Amygdala (tissue), 56 donors: ENCODE measurements at regions not wholly inside any gene's neighbourhood (a gene's known extent, or its start where the extent isn't known, plus 50 kb on each side); places are given as distances from the start of the nearest gene placed in this dataset.

Experiments
- DNase-seq, 56 donors: peaks; one replicate each; lab custom pipeline; 2025; lab: John Stamatoyannopoulos, UW

DNA sequence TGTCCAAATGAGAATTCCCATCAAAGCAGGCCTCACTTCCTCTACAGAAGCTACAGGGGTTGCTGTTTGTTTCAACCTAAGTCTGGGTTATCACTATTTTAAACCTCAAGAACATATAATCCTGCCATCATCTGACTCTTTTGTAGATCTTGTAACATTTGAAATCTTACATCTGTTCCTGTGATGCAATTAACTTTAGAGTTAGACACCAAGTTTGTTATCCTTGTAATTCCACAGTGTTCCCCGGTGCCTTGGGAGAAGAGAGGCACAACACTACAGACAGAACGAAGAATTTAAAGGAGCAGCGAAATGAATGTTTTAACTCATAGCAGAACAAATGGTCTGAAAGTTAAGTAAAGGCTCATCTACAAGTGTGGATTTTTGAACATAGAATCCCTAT lies 116.1 kb downstream of the UCHL5 start:
- DNase-seq: no peak

DNA sequence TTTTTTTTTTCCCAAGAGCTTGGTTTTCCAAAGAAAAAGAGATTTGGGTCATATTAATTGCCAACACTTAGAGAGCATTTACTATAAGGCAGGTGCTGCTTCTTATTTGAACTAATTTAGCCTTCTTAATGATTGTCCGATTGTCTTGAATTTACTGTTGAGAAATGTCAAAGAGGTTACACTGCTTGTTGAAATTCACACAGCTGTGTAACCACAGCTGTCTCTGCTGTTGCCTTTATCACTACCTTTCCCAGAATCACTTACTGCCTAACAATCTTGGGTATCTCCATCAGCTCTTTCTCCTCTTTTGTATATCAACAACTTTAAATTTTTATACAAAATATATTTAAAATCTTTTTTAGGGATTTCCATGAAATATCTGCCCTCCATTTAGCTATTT lies 115.6 kb downstream of the UCHL5 start:
- DNase-seq: no peak

DNA sequence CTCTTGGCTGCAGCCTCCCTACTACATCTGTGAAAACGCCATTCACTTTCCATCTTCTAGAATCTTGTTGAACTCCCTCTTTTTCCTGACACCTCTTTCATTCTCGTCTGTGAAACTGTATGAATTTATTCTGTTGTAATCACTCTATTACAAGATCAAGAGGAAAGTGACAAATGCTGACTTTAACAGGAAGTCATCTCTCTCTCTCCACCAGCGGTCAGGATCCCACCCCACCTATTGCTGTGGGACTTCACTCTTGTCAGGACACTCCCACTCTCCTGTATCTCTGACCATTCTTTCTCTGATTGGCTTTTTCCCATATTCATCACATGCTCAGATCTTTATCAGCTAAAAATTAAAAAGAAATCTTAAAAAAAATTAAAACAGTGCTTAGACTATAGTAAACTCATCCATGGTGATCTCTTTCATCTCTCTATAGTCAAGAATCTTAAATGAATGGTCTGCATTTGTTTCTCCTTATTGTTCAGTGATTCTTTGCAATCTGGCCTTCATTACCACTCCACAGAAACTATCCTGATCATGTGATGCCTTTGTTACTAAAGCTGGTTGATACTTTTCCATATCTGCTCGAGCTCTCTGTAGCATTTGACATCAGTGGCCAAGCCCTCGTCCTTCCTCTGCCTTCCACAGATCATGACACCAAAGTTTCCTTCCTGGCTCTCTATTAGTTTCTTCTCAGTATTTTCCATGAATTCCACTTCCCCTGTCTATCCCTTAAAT lies 113.6 kb downstream of the UCHL5 start:
- DNase-seq: no peak

DNA sequence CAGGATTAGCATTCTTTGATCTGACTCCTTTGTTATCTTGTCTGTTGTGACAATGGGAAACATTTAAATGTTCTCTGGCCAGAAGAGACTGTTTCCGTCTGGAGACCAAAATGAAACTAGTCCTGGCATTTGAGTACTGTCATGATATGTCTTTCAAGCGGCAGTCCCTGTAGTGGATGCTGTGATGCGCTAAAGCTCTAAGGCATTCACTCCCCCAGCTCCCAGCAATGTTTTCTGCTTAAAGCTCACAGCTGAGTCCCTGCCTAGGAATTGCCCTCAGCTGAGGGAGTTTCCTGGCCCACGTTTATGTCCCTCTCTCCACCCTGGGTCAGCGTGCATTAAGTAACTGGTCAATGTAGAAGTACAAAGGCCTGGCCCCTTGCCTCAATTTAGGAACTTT lies 109.4 kb downstream of the UCHL5 start:
- no peak for DNase-seq

DNA sequence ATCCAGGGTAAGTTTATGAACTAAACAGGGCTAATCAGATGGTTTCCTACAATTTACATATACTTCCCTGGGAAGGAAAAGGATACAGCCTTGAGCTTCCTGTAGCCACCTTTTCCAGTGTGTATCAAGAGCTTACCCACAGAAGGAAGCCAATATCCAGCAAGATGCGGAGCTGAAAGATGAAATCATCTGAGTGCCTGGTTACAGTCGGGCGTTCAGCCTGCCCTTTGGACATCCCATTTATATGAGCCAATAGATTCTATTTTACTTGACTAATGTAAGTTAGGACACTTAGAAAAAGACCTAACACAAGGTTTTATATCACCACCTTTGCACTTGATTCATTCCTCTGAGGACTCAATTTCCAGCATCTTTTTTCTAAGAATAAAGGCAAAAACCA lies 108.2 kb downstream of the UCHL5 start:
- DNase-seq: no peak

DNA sequence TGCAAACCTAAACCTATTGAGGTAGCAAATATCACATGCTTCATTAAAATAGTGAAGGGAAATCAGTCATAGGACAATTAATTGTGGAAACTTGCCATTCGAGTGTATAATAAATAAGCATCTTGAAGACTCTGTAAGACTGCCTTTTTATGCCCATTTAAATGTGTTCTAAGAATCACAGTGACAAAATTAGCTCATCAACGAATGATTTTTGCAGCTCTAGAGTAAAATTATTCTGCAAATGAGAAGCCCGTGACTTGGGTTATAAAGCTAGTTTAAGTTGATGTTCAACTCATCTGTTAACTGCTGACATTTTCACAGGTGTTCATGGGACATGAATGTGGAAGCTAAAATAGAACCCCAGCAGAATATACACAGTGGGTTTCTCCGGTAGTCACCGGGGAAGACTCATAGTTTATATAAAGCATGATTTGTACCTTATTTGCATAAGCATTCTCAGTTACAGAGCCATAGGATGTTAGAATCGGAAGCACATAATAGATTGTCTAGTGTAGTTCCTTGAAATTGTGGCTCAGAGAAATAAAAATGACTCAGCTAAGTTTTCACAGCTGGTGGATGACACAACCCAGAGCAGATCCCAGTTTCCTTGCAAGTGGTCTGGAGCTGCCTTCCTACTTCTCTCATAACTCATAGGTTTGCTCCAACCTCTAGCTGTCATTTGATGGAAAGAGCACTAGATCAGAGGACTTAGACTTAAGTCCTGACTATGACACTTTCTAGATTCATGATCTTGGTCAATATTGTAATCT lies 107.3 kb downstream of the UCHL5 start:
- peak in 1 of 56 donors; percentile 1 for DNase-seq

DNA sequence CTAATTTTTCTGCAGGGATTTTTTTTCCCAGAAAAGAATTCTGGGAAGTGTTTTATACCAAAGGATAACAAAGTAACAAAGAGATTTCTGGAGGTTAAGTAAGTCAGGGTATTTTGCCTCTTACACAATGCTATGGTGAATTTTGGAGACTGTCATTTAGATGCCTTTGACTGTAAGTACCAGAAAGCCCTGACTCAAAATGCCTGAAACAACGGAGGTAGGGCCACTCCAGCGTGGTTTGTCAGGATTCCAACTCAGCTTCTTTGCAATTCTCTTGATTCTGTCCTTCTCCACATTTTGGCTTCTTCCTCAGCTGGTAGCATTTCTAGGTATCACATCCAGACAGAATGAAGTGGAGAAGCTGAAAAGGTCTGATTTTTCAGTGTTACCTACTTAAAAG lies 106.5 kb downstream of the UCHL5 start:
- DNase-seq: no peak

DNA sequence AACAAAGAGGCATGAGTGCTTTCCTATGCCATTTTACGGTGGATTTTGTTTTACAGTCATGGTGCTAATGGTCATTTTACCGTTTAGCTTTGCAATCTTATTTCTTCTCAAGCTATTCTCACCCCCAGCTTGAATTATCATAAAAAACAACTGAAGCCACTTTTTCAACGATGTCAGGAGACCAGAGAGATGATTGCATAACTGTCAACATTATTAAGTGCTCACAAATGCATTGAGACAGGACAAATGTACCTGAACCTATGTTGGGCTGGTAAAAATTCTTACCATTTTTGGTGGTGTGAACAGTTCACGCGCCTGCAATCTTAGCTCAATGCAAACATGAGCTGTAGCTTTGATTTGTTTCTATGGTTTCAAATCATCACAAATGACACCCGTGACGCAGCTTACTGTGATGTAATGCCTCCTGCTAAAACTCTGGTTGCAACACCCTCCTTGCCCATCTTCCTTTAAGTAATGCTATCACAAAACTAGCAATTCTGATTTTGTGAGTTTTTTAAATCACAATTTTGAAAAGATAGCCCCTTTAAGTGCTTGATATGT lies 104.4 kb downstream of the UCHL5 start:
- DNase-seq: no peak

DNA sequence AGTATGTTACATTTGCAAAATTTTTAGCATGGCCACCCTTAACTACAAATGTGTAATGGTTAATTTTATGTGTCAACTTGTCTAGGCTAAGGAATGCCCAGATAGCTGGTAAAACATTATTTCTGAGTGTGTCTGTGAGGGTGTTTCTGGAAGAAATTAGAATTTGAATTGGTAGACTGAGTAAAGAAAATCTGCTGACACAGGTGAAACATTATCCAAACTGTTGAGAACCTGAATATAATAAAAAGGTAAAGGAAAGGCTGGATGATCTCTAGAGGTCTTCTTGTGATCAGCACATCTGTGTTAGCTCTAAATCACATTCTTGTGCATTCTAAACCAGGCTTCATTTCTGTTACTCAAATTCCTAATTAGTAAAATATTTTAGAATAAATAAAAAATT lies 100.8 kb downstream of the UCHL5 start:
- DNase-seq: no peak

DNA sequence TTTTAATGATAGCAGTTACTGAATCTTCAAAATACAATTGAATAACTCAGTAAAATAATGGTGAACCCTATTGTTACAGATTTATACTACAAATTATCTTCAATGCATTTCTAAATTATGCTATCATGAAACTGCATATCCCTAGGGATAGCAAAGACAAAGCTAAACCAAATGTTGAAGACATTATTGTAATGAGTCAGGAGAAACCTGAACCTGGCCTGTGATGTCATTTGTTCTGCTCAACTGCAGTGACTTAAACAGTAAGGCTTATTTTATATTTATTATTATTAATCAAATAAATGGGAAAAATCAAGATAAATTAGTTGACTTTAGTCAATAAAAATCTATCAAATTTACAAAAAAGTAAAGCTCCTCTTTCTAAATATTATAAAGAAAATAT lies 100.3 kb downstream of the UCHL5 start:
- no peak for DNase-seq

DNA sequence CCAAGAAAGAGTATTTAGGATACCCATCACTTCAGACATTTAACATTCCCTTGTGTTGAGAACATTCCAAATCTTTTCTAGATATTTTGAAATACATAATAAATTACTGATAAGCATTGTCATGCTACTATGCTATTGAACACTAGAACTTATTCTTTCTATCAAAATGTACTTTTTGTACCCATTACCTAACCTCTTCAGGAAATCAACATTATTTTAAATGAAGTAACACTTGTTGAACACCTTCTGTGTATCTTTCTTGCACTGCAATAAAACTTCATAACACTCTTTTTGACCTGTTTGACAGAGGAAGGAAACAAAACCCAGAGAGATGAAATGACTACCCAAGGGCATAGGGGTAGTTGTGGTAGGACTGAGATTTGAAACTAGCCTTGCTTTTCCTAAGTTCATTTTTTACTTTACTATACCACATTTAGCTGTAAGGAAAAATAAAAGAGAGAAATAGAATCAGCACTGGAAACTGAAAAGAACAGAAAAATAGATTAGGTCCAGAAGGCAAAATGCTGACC lies 99.4 kb downstream of the UCHL5 start:
- no peak for DNase-seq
